Lower lobe of right lung (tissue), 2 donors: ENCODE measurements at regions not wholly inside any gene's neighbourhood (a gene's known extent, or its start where the extent isn't known, plus 50 kb on each side); places are given as distances from the start of the nearest gene placed in this dataset.

Source experiments
- ATAC-seq, 2 donors: fragments of 200-7000 bp; cut with Tn5 transposase; one replicate each; pipeline ENCODE4 v1.9.1; 2020 to 2022; ENCODE audit warnings: mild to moderate bottlenecking in 2 of 2, moderate library complexity in 2 of 2
- DNase-seq: peaks from one replicate; pipeline ENCODE4 v3.0.0-alpha.2; 2020
- H3K27ac ChIP-seq: fragments of 200-600 bp; one replicate; pipeline ENCODE4 v1.8.0; 2022
- H3K27me3 ChIP-seq: fragments of 200-600 bp; one replicate; pipeline ENCODE4 v1.8.0; 2022; ENCODE audit warnings: low read depth
- H3K36me3 ChIP-seq: fragments of 200-600 bp; one replicate; pipeline ENCODE4 v1.8.0; 2022; ENCODE audit warnings: mild to moderate bottlenecking
- H3K4me1 ChIP-seq: fragments of 200-600 bp; one replicate; pipeline ENCODE4 v1.8.0; 2022
- H3K4me3 ChIP-seq: fragments of 200-600 bp; one replicate; pipeline ENCODE4 v1.8.0; 2022; ENCODE audit warnings: mild to moderate bottlenecking
- H3K9me3 ChIP-seq: fragments of 200-600 bp; one replicate; pipeline ENCODE4 v1.8.0; 2022
- intact Hi-C: fragments of 100-400 bp; cut with DNase I; formaldehyde crosslinking; loops from one replicate; pipeline ENCODE4 v1.11.0; 2022
- TF ChIP-seq, protein P1 (sequence below): fragments of 200-600 bp; IDR thresholded peaks from one replicate; pipeline ENCODE4 v1.8.0; 2022; ENCODE audit warnings: antibody characterized with exemption, mild to moderate bottlenecking
- donor health status: DM: no; HTN: yes; CAD: no; lungs with severe emphysema.

DNA sequence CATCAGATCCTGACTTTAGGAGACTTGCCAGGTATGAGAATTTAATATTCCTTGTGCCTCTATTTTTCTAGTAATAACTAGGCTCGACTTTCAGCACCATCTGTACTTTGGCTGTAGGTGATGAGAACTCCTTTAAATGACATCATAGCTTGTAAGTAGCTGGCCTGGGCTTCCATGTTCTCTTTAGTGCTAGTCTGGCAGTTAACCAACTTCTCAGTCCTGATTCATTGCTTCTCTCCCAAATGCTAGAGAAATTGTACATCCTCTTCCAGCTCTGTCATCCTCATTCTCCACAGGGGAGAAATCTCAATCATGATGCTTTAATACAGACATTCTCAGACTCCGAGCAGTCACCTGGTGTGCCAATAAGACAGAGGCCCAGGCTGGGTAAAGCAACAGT lies 143.5 kb upstream of the MOCS1 start:
- TF ChIP-seq, protein P1, sequence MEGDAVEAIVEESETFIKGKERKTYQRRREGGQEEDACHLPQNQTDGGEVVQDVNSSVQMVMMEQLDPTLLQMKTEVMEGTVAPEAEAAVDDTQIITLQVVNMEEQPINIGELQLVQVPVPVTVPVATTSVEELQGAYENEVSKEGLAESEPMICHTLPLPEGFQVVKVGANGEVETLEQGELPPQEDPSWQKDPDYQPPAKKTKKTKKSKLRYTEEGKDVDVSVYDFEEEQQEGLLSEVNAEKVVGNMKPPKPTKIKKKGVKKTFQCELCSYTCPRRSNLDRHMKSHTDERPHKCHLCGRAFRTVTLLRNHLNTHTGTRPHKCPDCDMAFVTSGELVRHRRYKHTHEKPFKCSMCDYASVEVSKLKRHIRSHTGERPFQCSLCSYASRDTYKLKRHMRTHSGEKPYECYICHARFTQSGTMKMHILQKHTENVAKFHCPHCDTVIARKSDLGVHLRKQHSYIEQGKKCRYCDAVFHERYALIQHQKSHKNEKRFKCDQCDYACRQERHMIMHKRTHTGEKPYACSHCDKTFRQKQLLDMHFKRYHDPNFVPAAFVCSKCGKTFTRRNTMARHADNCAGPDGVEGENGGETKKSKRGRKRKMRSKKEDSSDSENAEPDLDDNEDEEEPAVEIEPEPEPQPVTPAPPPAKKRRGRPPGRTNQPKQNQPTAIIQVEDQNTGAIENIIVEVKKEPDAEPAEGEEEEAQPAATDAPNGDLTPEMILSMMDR, result no peak
- DNase-seq, result no peak
- Histone ChIP-seq H3K4me3 (no peak overlapping the region), H3K27me3 (peaks cover 4% of the 10 kb centered on the region), H3K9me3 (no peaks in the 10 kb centered on the region), H3K27ac (no peak overlapping the region), H3K4me1 (no peaks in the 10 kb centered on the region), H3K36me3 (no peaks in the 10 kb centered on the region)
- intact Hi-C loops, result no loop called here
- ATAC-seq, result no peak

DNA sequence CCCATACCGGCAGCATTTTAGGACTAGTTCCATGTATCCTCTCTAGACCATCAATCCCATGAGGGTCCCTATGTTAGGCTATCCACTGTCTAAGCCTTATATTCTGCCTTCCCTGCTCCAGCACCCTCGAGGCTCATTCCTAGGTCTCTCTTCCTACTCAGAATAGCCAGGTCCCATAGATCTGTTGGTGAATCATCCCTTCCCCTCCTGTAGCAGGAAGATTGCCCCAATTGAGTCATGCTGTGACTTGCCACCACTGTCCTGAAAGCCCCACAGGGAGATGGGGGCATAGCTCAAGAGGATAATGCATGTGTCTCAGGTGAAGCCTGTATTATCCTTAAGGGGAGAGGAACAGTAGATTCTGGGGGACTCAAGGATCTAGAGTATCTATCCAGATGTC lies 143.1 kb upstream of the MOCS1 start:
- no peak overlapping the region for H3K4me3 ChIP-seq
- ATAC-seq, result no peak
- intact Hi-C loops, result no loop called here
- no peaks in the 10 kb centered on the region for H3K9me3 ChIP-seq
- DNase-seq, result no peak
- H3K36me3 ChIP-seq, result no peaks in the 10 kb centered on the region
- H3K27me3 ChIP-seq, result peaks cover 4% of the 10 kb centered on the region
- no peaks in the 10 kb centered on the region for H3K4me1 ChIP-seq
- TF ChIP-seq, protein P1, result no peak
- no peak overlapping the region for H3K27ac ChIP-seq

DNA sequence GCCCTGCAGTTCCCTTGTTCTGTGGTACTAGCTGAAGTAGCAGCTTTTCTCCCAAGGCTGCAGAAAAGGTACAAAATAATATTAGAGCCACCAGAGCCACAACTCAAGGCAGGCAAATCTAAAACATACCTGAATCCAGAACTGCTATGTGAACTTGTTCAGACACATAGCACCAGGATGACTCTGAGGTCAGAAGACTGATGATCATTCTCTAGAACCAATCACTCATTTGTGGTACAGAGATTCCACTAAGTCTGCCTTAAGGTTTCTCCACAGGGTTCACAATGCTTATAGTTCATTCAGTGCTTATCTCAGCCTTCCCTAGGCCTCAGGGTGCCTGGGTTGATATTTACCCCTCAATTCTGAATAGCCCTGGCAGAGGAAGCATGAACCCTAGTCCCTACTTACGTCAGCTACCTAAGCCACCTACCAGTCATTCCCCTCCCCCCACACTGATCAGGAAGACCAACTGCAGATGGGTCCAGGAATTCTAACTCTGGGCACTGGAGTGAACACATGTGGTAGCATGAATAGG lies 140.9 kb upstream of the MOCS1 start:
- Histone ChIP-seq H3K4me1 (no peaks in the 10 kb centered on the region), H3K4me3 (no peak overlapping the region), H3K27ac (no peak overlapping the region), H3K9me3 (no peaks in the 10 kb centered on the region), H3K36me3 (no peaks in the 10 kb centered on the region), H3K27me3 (peaks cover 4% of the 10 kb centered on the region)
- DNase-seq (no peak), ATAC-seq (no peak)
- TF ChIP-seq, protein P1, result no peak
- intact Hi-C loops, result no loop called here

DNA sequence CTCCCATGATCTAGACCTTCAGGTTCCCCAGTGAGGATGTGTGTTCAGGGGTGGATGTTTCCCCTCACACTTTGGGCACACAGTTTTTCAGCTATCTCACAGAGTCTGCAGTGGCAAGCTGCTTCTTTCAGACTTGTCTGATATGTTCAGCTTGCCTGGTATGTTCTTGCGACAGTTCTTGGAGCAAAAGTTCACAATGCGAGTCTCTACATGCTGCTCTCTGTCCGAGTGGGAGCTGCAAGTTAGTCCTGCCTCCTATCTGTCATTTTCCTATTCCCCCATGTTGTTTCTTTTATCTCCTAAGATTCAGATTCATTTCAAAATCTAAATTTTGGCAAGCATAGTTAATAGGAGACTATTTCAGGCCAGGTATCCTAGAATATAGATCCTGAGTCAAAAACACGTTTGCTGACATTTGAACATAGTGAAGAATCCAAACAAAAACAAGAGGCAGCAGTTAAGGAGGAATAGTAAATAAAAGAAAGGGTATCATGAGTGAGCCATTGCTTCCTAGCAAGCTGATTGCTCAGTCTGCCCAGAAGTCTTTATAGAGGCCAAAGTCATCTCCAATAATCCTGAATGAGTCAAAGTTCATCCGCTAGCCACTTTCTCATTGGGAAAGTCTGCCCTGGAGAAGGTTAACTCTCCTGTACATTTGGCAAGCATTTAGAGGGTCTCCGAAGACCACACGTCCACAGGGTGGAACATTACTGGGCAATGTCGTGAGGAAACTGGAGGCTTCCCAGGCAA lies 140.2 kb upstream of the MOCS1 start:
- Histone ChIP-seq H3K4me3 (no peak overlapping the region), H3K36me3 (no peaks in the 10 kb centered on the region), H3K9me3 (no peaks in the 10 kb centered on the region), H3K27ac (no peak overlapping the region), H3K4me1 (no peaks in the 10 kb centered on the region), H3K27me3 (peaks cover 4% of the 10 kb centered on the region)
- DNase-seq (no peak), ATAC-seq (no peak)
- intact Hi-C loops, result no loop called here
- TF ChIP-seq, protein P1, result no peak

DNA sequence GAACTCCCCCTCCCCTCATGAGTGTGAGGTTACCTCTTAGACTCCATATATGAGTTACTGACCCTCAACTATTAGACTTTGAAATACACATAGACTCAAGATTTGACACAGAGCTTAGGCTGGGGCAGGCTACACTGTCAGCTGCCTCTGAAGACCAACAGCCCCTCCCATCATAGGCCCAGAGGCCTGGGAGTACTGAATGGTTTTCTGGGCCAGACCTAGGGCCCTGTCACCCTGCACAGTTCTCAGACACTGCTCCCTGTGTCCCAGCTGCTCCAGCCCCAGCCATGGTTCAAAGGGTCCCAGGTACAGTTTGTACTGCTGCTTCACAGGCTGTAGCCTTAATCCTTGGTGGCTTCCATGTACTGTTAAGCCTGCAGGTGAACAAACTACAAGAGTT lies 132.1 kb upstream of the MOCS1 start:
- ATAC-seq, result no peak
- no peaks in the 10 kb centered on the region for H3K4me1 ChIP-seq
- no peaks in the 10 kb centered on the region for H3K9me3 ChIP-seq
- intact Hi-C loops, result no loop called here
- H3K36me3 ChIP-seq, result no peaks in the 10 kb centered on the region
- no peaks in the 10 kb centered on the region for H3K27me3 ChIP-seq
- no peak overlapping the region for H3K4me3 ChIP-seq
- H3K27ac ChIP-seq, result no peak overlapping the region
- no peak for DNase-seq
- TF ChIP-seq, protein P1, result no peak
